K562 (cell line): ENCODE measurements at regions not wholly inside any gene's neighbourhood (a gene's known extent, or its start where the extent isn't known, plus 50 kb on each side); places are given as distances from the start of the nearest gene placed in this dataset.

Experiments
- CAMTA2 ChIP-seq: fragments of 250-450 bp; sonication (Bioruptor Pico); conservative IDR thresholded peaks from 2 replicates; pipeline ENCODE4 v1.5.1; 2022
- CBX3 ChIP-seq, 2 experiments: IDR thresholded peaks; 1 replicate in 1 of 2; 2 replicates in 1 of 2; pipeline ENCODE4 v1.6.1; 2012; ENCODE audit warnings: inconsistent platforms in 2 of 2, low read length in 2 of 2, borderline replicate concordance in 1 of 2, control low read depth in 1 of 2
- CTCF ChIP-seq, 3 experiments: IDR thresholded peaks in 2 of 3; conservative IDR thresholded peaks in 1 of 3; 2 replicates each; pipeline ENCODE4 v1.5.1; 2011 to 2012; ENCODE audit warnings: low read length in 3 of 3, mild to moderate bottlenecking in 3 of 3, control low read depth in 2 of 3, improper control_type of control experiment in 1 of 3, inconsistent platforms in 1 of 3, low read depth in 1 of 3, mixed read lengths in 1 of 3, moderate library complexity in 1 of 3; ENCODE audit not compliant: insufficient read depth in 2 of 3
- ILK ChIP-seq: fragments of 450-650 bp; IDR thresholded peaks from 2 replicates; pipeline ENCODE4 v1.6.1; 2016; ENCODE audit warnings: missing genetic modification characterization, low read depth, mild to moderate bottlenecking, missing compliant biosample characterization, moderate library complexity, borderline replicate concordance
- PATZ1 ChIP-seq: fragments of 250-450 bp; sonication (Bioruptor Pico); IDR thresholded peaks from 2 replicates; pipeline ENCODE4 v1.5.0; 2020; ENCODE audit warnings: mild to moderate bottlenecking, borderline replicate concordance
- TBL1XR1 ChIP-seq, 2 experiments: IDR thresholded peaks; 2 replicates each; pipeline ENCODE4 v1.6.1; 2012; ENCODE audit warnings: improper control_type of control experiment in 2 of 2, low read length in 2 of 2, mild to moderate bottlenecking in 1 of 2
- ZNF165 ChIP-seq: fragments of 250-450 bp; sonication (Bioruptor Pico); IDR thresholded peaks from 2 replicates; pipeline ENCODE4 v1.4.0; 2020; ENCODE audit warnings: borderline replicate concordance

- TF ChIP-seq CBX3 (IDR thresholded peaks at IDR 0.05; ENCODE audit: borderline replicate concordance in 1 of 2, low read length in 2 of 2), result no peak
- TF ChIP-seq ZNF165 (CRISPR knock-in tag), result no peak
- no peak for TF ChIP-seq ILK (tag)
- TF ChIP-seq PATZ1 (CRISPR knock-in tag), result no peak
- no peak for TF ChIP-seq CTCF (IDR thresholded peaks at IDR 0.05 in 2 of 3, conservative IDR thresholded peaks at IDR 0.05 in 1 of 3; ENCODE audit: insufficient read depth in 2 of 3, low read depth in 1 of 3, low read length in 3 of 3)
- no peak for TF ChIP-seq TBL1XR1 (IDR thresholded peaks at IDR 0.05; ENCODE audit: low read length in 2 of 2)
- TF ChIP-seq CAMTA2 (CRISPR knock-in tag), result no peak
Measured at GRCh38 chr6:156617376-156617775, 159.8 kb upstream of the ARID1B start.
